GM13976 (cell line): ENCODE measurements at regions not wholly inside any gene's neighbourhood (a gene's known extent, or its start where the extent isn't known, plus 50 kb on each side); places are given as distances from the start of the nearest gene placed in this dataset.

Source experiments
- DNase-seq: peaks from one replicate; pipeline ENCODE4 v3.0.0; 2012; ENCODE audit warnings: low spot score
- CTCF ChIP-seq: IDR thresholded peaks from 2 replicates; pipeline ENCODE4 v1.5.1; 2012; ENCODE audit warnings: borderline replicate concordance, mild to moderate bottlenecking; ENCODE audit not compliant: insufficient read depth; ENCODE audit errors: extremely low read depth, missing control alignments, control extremely low read depth
- in situ Hi-C: fragments of 300-500 bp; cut with MboI; formaldehyde crosslinking; loops from one replicate; pipeline ENCODE4 v1.12.0; 2022; ENCODE audit warnings: low sequenced_read_pairs, mixed read lengths, inconsistent platforms; ENCODE audit not compliant: unreplicated experiment

GRCh38 chr2:161055289-161055688 lies 104.9 kb upstream of the TANK start:
- no peak for DNase-seq
- no peak for TF ChIP-seq CTCF
- in situ Hi-C loops = no loop called here

GRCh38 chr2:161059388-161059787 lies 100.8 kb upstream of the TANK start:
- no peak for TF ChIP-seq CTCF
- in situ Hi-C loops = no loop called here
- DNase-seq = no peak

GRCh38 chr2:161061786-161062185 lies 98.4 kb upstream of the TANK start:
- TF ChIP-seq CTCF = no peak
- DNase-seq = no peak
- in situ Hi-C loops = no loop called here

GRCh38 chr2:161063157-161063945 lies 96.9 kb upstream of the TANK start:
- peak; percentile 88 for TF ChIP-seq CTCF
- in situ Hi-C loops = no loop called here
- DNase-seq = peak; percentile 36

GRCh38 chr2:161063946-161064306 lies 96.3 kb upstream of the TANK start:
- TF ChIP-seq CTCF = no peak
- DNase-seq = no peak
- in situ Hi-C loops = no loop called here

GRCh38 chr2:161067846-161068350 lies 92.3 kb upstream of the TANK start:
- DNase-seq = no peak
- no peak for TF ChIP-seq CTCF
- in situ Hi-C loops = no loop called here
